ENCODE measurements at regions not wholly inside any gene's neighbourhood (a gene's known extent, or its start where the extent isn't known, plus 50 kb on each side); places are given as distances from the start of the nearest gene placed in this dataset.

GRCh38 chr17:15092762-15093161, 172.4 kb downstream of the PMP22 start:
- TF ChIP-seq CTCF (IDR thresholded peaks at IDR 0.05) (no peak), POLR2A (IDR thresholded peaks at IDR 0.05) (no peak)
- H3K27me3 ChIP-seq = no peaks in the 10 kb centered on the region
- H3K4me3 ChIP-seq (replicated peaks in 1 of 3) = no peak overlapping the region
- WGBS, 2 donors = 65 to 70% methylated on average over 7 of the region's 7 CpGs
- H3K27ac ChIP-seq = no peak overlapping the region
- no peaks in the 10 kb centered on the region for H3K4me1 ChIP-seq
- DNase-seq = no peak
- H3K9me3 ChIP-seq = no peaks in the 10 kb centered on the region
- intact Hi-C loops (cut with DNase I) = no loop called here
- H3K36me3 ChIP-seq = no peaks in the 10 kb centered on the region

GRCh38 chr17:15092261-15092660, 172.9 kb downstream of the PMP22 start:
- intact Hi-C loops (cut with DNase I) = no loop called here
- WGBS, 2 donors = 76 to 95% methylated on average over 2 of the region's 2 CpGs
- no peaks in the 10 kb centered on the region for H3K9me3 ChIP-seq
- no peaks in the 10 kb centered on the region for H3K27me3 ChIP-seq
- no peak overlapping the region for H3K27ac ChIP-seq
- TF ChIP-seq CTCF (IDR thresholded peaks at IDR 0.05) (no peak), POLR2A (IDR thresholded peaks at IDR 0.05) (no peak)
- no peak for DNase-seq
- H3K4me3 ChIP-seq (replicated peaks in 1 of 3) = no peak overlapping the region
- no peaks in the 10 kb centered on the region for H3K36me3 ChIP-seq
- no peaks in the 10 kb centered on the region for H3K4me1 ChIP-seq

- intact Hi-C loops (cut with DNase I) = no loop called here
- Histone ChIP-seq H3K4me1 (no peaks in the 10 kb centered on the region), H3K27ac (no peak overlapping the region), H3K4me3 (replicated peaks in 1 of 3) (no peak overlapping the region), H3K27me3 (no peaks in the 10 kb centered on the region), H3K36me3 (no peaks in the 10 kb centered on the region), H3K9me3 (no peaks in the 10 kb centered on the region)
- 83 to 85% methylated on average over 2 of the region's 2 CpGs for WGBS, 2 donors
- DNase-seq = no peak
- no peak for TF ChIP-seq CTCF (IDR thresholded peaks at IDR 0.05)
- TF ChIP-seq POLR2A (IDR thresholded peaks at IDR 0.05) = no peak
These were observed 173.3 kb downstream of the PMP22 start for GRCh38 chr17:15091825-15092224.

- no peak for DNase-seq
- intact Hi-C loops (cut with DNase I) = no loop called here
- no peaks in the 10 kb centered on the region for H3K27me3 ChIP-seq
- H3K4me3 ChIP-seq (replicated peaks in 1 of 3) = no peak overlapping the region
- H3K9me3 ChIP-seq = no peaks in the 10 kb centered on the region
- H3K27ac ChIP-seq = no peak overlapping the region
- 90 to 91% methylated on average over 8 of the region's 8 CpGs for WGBS, 2 donors
- no peaks in the 10 kb centered on the region for H3K36me3 ChIP-seq
- TF ChIP-seq POLR2A (IDR thresholded peaks at IDR 0.05) (no peak), CTCF (IDR thresholded peaks at IDR 0.05) (no peak)
- no peaks in the 10 kb centered on the region for H3K4me1 ChIP-seq
These were observed 174.6 kb downstream of the PMP22 start for GRCh38 chr17:15090533-15090932.

GRCh38 chr17:15087946-15088345, 177.2 kb downstream of the PMP22 start:
- no peak overlapping the region for H3K27ac ChIP-seq
- H3K4me1 ChIP-seq = no peaks in the 10 kb centered on the region
- TF ChIP-seq CTCF (IDR thresholded peaks at IDR 0.05) (no peak), POLR2A (IDR thresholded peaks at IDR 0.05) (no peak)
- no peak for DNase-seq
- no peaks in the 10 kb centered on the region for H3K27me3 ChIP-seq
- no peaks in the 10 kb centered on the region for H3K36me3 ChIP-seq
- H3K4me3 ChIP-seq (replicated peaks in 1 of 3) = no peak overlapping the region
- 68 to 72% methylated on average over 3 of the region's 3 CpGs for WGBS, 2 donors
- intact Hi-C loops (cut with DNase I) = no loop called here
- no peaks in the 10 kb centered on the region for H3K9me3 ChIP-seq
